ENCODE measurements at regions not wholly inside any gene's neighbourhood (a gene's known extent, or its start where the extent isn't known, plus 50 kb on each side); places are given as distances from the start of the nearest gene placed in this dataset.
"Not testable (repeated sequence)": the region's sequence is repeated elsewhere in the genome, so short reads cannot be mapped to it uniquely, and the experiment has no call there.

DNA sequence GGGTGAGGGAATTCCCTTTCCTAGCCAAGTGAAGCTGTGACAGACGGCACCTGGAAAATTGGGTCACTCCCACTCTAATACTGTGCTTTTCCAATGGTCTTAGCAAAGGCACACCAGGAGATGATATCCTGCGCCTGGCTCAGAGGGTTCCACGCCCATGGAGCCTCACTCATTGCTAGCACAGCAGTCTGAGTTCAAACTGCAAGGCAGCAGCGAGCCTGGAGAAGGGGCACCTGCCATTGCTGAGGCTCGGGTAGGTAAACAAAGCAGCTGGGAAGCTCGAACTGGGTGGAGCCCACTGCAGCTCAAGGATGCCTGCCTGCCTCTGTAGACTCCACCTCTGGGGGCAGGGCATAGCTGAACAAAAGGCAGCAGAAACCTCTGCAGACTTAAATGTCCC is 68.9 kb upstream of the LCORL start:
- not testable (repeated sequence) for H3K23ac ChIP-seq (ENCODE audit: low read length in 2 of 2); H3K79me1 ChIP-seq (replicated peaks; ENCODE audit: low read length, poor library complexity, severe bottlenecking); H2AK5ac ChIP-seq (ENCODE audit: low read length, severe bottlenecking); DNase-seq; H3K4me3 ChIP-seq (ENCODE audit: insufficient read depth in 1 of 2, low read depth in 1 of 2, low read length in 2 of 2); H2BK120ac ChIP-seq (ENCODE audit: low read depth, low read length); H3K14ac ChIP-seq (ENCODE audit: low read length in 2 of 2); H3K4me1 ChIP-seq (ENCODE audit: control insufficient read depth, insufficient read depth, low read depth, low read length); H2BK12ac ChIP-seq (ENCODE audit: low read length in 2 of 2); H3K27ac ChIP-seq (ENCODE audit: low read length, poor library complexity, severe bottlenecking); H3K4ac ChIP-seq (ENCODE audit: low read depth in 1 of 2, low read length in 2 of 2); H3K36me3 ChIP-seq (ENCODE audit: control insufficient read depth in 1 of 2, insufficient read depth in 2 of 2, low read depth in 1 of 2, low read length in 2 of 2); H2BK5ac ChIP-seq (ENCODE audit: low read depth, low read length, poor library complexity, severe bottlenecking); H2AFZ ChIP-seq (ENCODE audit: low read depth, low read length); H2BK15ac ChIP-seq (ENCODE audit: low read depth, poor library complexity, severe bottlenecking); H4K91ac ChIP-seq (ENCODE audit: low read length); H4K8ac ChIP-seq (ENCODE audit: low read length); H3K9me3 ChIP-seq (ENCODE audit: control insufficient read depth, low read length); H3K18ac ChIP-seq (ENCODE audit: low read depth in 1 of 2, low read length in 2 of 2); H3K27me3 ChIP-seq (ENCODE audit: control insufficient read depth in 1 of 2, insufficient read depth in 1 of 2, low read length in 2 of 2); H3K9ac ChIP-seq (ENCODE audit: low read length); H3K4me2 ChIP-seq (ENCODE audit: low read length, poor library complexity, severe bottlenecking)
- WGBS = 61% methylated on average over 6 of the region's 6 CpGs

DNA sequence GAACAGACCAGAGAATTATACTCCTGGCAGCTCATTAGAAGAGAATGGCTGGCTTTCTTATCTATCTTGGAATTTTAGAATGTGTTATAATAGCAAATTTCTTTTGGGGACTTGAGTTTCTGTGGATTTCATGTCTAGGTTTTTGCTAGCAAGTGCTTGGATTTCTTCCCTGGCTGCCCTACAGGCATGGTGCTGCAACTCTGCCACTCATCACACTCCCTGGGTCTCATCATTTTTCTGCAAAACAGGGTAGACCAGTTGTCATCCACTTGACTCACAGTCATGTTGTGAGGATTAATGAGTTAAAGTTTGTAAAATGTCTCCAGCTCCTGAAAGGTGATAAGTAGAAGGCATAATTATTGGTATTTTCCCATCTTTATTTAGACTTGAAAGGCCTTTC is 60.7 kb upstream of the LCORL start:
- Histone ChIP-seq H2BK15ac (ENCODE audit: low read depth, poor library complexity, severe bottlenecking) (no peak overlapping the region), H4K8ac (ENCODE audit: low read length) (no peak overlapping the region), H3K4me3 (ENCODE audit: insufficient read depth in 1 of 2, low read depth in 1 of 2, low read length in 2 of 2) (no peak overlapping the region), H4K91ac (ENCODE audit: low read length) (no peak overlapping the region), H3K14ac (ENCODE audit: low read length in 2 of 2) (no peak overlapping the region), H3K9ac (ENCODE audit: low read length) (no peak overlapping the region), H3K79me1 (replicated peaks; ENCODE audit: low read length, poor library complexity, severe bottlenecking) (no peaks in the 10 kb centered on the region), H2AFZ (ENCODE audit: low read depth, low read length) (no peak overlapping the region), H3K4me1 (ENCODE audit: control insufficient read depth, insufficient read depth, low read depth, low read length) (no peaks in the 10 kb centered on the region), H2BK120ac (ENCODE audit: low read depth, low read length) (no peak overlapping the region), H2BK12ac (ENCODE audit: low read length in 2 of 2) (no peak overlapping the region), H3K18ac (ENCODE audit: low read depth in 1 of 2, low read length in 2 of 2) (no peak overlapping the region), H3K27ac (ENCODE audit: low read length, poor library complexity, severe bottlenecking) (no peak overlapping the region), H3K9me3 (ENCODE audit: control insufficient read depth, low read length) (peaks cover 2% of the 10 kb centered on the region), H3K23ac (ENCODE audit: low read length in 2 of 2) (no peak overlapping the region), H3K36me3 (ENCODE audit: control insufficient read depth in 1 of 2, insufficient read depth in 2 of 2, low read depth in 1 of 2, low read length in 2 of 2) (no peaks in the 10 kb centered on the region), H3K27me3 (ENCODE audit: control insufficient read depth in 1 of 2, insufficient read depth in 1 of 2, low read length in 2 of 2) (no peaks in the 10 kb centered on the region), H2BK5ac (ENCODE audit: low read depth, low read length, poor library complexity, severe bottlenecking) (no peak overlapping the region), H3K4me2 (ENCODE audit: low read length, poor library complexity, severe bottlenecking) (no peak overlapping the region), H2AK5ac (ENCODE audit: low read length, severe bottlenecking) (no peak overlapping the region), H3K4ac (ENCODE audit: low read depth in 1 of 2, low read length in 2 of 2) (no peak overlapping the region)
- DNase-seq = no peak

DNA sequence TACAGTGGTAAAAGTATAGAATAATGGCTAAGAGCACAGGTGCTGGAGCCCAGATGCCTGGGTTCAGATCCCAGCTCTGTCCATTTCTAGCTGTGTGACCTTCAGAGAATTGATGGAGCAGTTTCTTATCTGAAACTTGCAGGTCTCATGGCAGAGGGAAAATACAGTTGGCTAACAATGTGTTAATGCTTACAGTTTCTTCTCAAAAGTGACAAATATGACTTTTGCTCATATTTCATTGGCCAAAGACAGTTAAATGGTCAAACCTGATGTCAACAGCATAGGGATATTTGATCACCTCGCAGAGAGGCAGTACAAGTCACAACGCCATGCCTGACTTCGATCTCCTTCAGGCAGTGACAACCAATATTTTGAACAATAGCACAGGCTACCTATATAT is 60.2 kb upstream of the LCORL start:
- H3K9me3 ChIP-seq (ENCODE audit: control insufficient read depth, low read length) = peaks cover 2% of the 10 kb centered on the region
- no peaks in the 10 kb centered on the region for H3K79me1 ChIP-seq (replicated peaks; ENCODE audit: low read length, poor library complexity, severe bottlenecking)
- no peak overlapping the region for H4K8ac ChIP-seq (ENCODE audit: low read length)
- H2BK12ac ChIP-seq (ENCODE audit: low read length in 2 of 2) = no peak overlapping the region
- no peak overlapping the region for H3K9ac ChIP-seq (ENCODE audit: low read length)
- no peaks in the 10 kb centered on the region for H3K36me3 ChIP-seq (ENCODE audit: control insufficient read depth in 1 of 2, insufficient read depth in 2 of 2, low read depth in 1 of 2, low read length in 2 of 2)
- no peak overlapping the region for H2AK5ac ChIP-seq (ENCODE audit: low read length, severe bottlenecking)
- no peak overlapping the region for H3K18ac ChIP-seq (ENCODE audit: low read depth in 1 of 2, low read length in 2 of 2)
- no peak overlapping the region for H3K23ac ChIP-seq (ENCODE audit: low read length in 2 of 2)
- no peak overlapping the region for H3K4me3 ChIP-seq (ENCODE audit: insufficient read depth in 1 of 2, low read depth in 1 of 2, low read length in 2 of 2)
- no peak overlapping the region for H4K91ac ChIP-seq (ENCODE audit: low read length)
- no peak overlapping the region for H2AFZ ChIP-seq (ENCODE audit: low read depth, low read length)
- 78% methylated on average over 3 of the region's 3 CpGs for WGBS
- no peak overlapping the region for H3K4me2 ChIP-seq (ENCODE audit: low read length, poor library complexity, severe bottlenecking)
- H3K14ac ChIP-seq (ENCODE audit: low read length in 2 of 2) = no peak overlapping the region
- H2BK120ac ChIP-seq (ENCODE audit: low read depth, low read length) = no peak overlapping the region
- H3K27ac ChIP-seq (ENCODE audit: low read length, poor library complexity, severe bottlenecking) = no peak overlapping the region
- H3K27me3 ChIP-seq (ENCODE audit: control insufficient read depth in 1 of 2, insufficient read depth in 1 of 2, low read length in 2 of 2) = no peaks in the 10 kb centered on the region
- DNase-seq = no peak
- H3K4ac ChIP-seq (ENCODE audit: low read depth in 1 of 2, low read length in 2 of 2) = no peak overlapping the region
- H2BK5ac ChIP-seq (ENCODE audit: low read depth, low read length, poor library complexity, severe bottlenecking) = no peak overlapping the region
- no peaks in the 10 kb centered on the region for H3K4me1 ChIP-seq (ENCODE audit: control insufficient read depth, insufficient read depth, low read depth, low read length)
- H2BK15ac ChIP-seq (ENCODE audit: low read depth, poor library complexity, severe bottlenecking) = no peak overlapping the region

DNA sequence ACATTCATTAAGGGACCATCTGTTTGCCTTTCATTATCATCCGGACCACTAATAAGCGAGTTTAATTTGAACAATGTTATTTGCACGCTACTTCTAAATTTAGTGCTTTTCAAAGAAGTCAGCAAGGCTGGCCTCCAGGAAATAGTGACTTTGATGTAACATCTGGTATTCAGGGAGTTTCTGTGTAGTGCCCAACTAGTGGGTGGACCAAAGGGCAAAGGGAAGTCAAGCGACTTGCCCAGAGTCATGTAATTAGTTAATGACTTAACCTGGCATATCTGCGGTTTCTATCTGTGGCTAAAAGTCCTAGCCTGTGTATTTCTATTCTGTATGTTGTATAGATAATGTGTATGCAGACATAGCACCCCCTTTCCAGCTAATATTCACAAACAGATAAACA is 56.3 kb upstream of the LCORL start:
- Histone ChIP-seq H3K27me3 (ENCODE audit: control insufficient read depth in 1 of 2, insufficient read depth in 1 of 2, low read length in 2 of 2) (no peaks in the 10 kb centered on the region), H3K27ac (ENCODE audit: low read length, poor library complexity, severe bottlenecking) (no peak overlapping the region), H3K14ac (ENCODE audit: low read length in 2 of 2) (no peak overlapping the region), H3K18ac (ENCODE audit: low read depth in 1 of 2, low read length in 2 of 2) (no peak overlapping the region), H2BK15ac (ENCODE audit: low read depth, poor library complexity, severe bottlenecking) (no peak overlapping the region), H4K91ac (ENCODE audit: low read length) (no peak overlapping the region), H3K4me2 (ENCODE audit: low read length, poor library complexity, severe bottlenecking) (no peak overlapping the region), H3K4ac (ENCODE audit: low read depth in 1 of 2, low read length in 2 of 2) (no peak overlapping the region), H3K36me3 (ENCODE audit: control insufficient read depth in 1 of 2, insufficient read depth in 2 of 2, low read depth in 1 of 2, low read length in 2 of 2) (no peaks in the 10 kb centered on the region), H2AK5ac (ENCODE audit: low read length, severe bottlenecking) (no peak overlapping the region), H3K4me3 (ENCODE audit: insufficient read depth in 1 of 2, low read depth in 1 of 2, low read length in 2 of 2) (no peak overlapping the region), H2BK120ac (ENCODE audit: low read depth, low read length) (no peak overlapping the region), H2BK5ac (ENCODE audit: low read depth, low read length, poor library complexity, severe bottlenecking) (no peak overlapping the region), H3K9ac (ENCODE audit: low read length) (no peak overlapping the region), H3K4me1 (ENCODE audit: control insufficient read depth, insufficient read depth, low read depth, low read length) (no peaks in the 10 kb centered on the region), H3K9me3 (ENCODE audit: control insufficient read depth, low read length) (peaks cover 7% of the 10 kb centered on the region), H3K79me1 (replicated peaks; ENCODE audit: low read length, poor library complexity, severe bottlenecking) (no peaks in the 10 kb centered on the region), H3K23ac (ENCODE audit: low read length in 2 of 2) (no peak overlapping the region), H2AFZ (ENCODE audit: low read depth, low read length) (no peak overlapping the region), H2BK12ac (ENCODE audit: low read length in 2 of 2) (no peak overlapping the region), H4K8ac (ENCODE audit: low read length) (no peak overlapping the region)
- no peak for DNase-seq
- 95% methylated on average over 4 of the region's 5 CpGs for WGBS

All from mesenchymal stem cell (in vitro differentiated cells and primary cell).